Mammary epithelial cell (primary cell): ENCODE measurements at regions not wholly inside any gene's neighbourhood (a gene's known extent, or its start where the extent isn't known, plus 50 kb on each side); places are given as distances from the start of the nearest gene placed in this dataset.

ENCODE experiments used
- CTCF ChIP-seq, 2 donors: IDR thresholded peaks in 1 of 2; conservative IDR thresholded peaks in 1 of 2; 2 replicates each; pipeline ENCODE4 v1.5.1; 2011 to 2012; ENCODE audit warnings: inconsistent platforms in 2 of 2, low read length in 2 of 2, mild to moderate bottlenecking in 2 of 2, control low read depth in 1 of 2, low read depth in 1 of 2; ENCODE audit not compliant: insufficient read depth in 1 of 2; ENCODE audit errors: extremely low read depth in 1 of 2
- EZH2 ChIP-seq: IDR thresholded peaks from 2 replicates; pipeline ENCODE4 v1.6.1; 2012; ENCODE audit warnings: low read length, inconsistent platforms, borderline replicate concordance

- TF ChIP-seq CTCF (conservative IDR thresholded peaks at IDR 0.05 in 1 of 2, IDR thresholded peaks at IDR 0.05 in 1 of 2; ENCODE audit: extremely low read depth in 1 of 2, insufficient read depth in 1 of 2, low read depth in 1 of 2, low read length in 2 of 2) = no peak
- TF ChIP-seq EZH2 = no peak
Measured at GRCh38 chr6:167226791-167227190, 64.3 kb upstream of the UNC93A start.
